ENCODE measurements at regions not wholly inside any gene's neighbourhood (a gene's known extent, or its start where the extent isn't known, plus 50 kb on each side); places are given as distances from the start of the nearest gene placed in this dataset.

DNA sequence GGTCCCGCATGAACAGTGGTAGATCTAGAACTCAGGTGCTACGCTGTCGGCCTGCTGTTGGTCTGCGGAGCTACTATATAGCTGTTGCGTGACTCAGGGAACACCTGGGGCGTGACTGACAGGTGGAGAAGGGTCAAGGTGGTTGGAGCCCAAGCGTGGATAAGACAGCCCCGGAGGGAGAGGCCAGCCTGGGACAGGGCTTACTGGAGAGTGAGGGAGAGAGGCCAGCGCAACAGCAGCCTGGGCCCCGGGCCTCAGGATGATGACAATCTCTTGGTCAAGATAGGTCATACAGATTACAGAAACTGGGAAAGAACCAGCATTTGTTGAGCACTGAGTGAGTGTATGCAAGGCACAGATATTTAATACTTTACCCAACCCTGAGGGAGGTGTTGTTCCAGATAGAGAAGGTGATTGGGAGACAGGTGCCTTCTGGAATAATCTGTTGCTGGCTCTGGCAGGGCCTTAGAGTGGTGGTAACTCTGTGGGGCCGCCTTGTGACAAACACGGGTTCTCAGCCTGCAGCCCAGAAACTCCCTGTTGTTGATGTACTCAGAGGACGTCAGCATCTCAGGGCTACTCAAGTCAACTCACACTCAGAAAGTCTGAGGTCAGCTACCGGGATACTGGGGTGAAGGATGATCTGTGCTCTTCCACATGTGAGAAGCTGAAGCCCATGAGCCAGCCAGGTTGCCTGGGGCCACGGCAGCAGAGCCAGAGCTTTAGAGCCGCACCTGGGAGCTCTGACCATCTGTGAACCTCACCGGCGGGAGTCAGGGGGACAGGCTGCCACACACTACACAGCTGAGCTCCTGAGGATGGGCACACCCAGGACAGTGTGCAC, 265.4 kb upstream of the HES1 start:
- TF ChIP-seq POLR2AphosphoS5 (IDR thresholded peaks at IDR 0.05) (no peak), POLR2A (IDR thresholded peaks at IDR 0.05) (no peak)
- TF ChIP-seq, protein P1, sequence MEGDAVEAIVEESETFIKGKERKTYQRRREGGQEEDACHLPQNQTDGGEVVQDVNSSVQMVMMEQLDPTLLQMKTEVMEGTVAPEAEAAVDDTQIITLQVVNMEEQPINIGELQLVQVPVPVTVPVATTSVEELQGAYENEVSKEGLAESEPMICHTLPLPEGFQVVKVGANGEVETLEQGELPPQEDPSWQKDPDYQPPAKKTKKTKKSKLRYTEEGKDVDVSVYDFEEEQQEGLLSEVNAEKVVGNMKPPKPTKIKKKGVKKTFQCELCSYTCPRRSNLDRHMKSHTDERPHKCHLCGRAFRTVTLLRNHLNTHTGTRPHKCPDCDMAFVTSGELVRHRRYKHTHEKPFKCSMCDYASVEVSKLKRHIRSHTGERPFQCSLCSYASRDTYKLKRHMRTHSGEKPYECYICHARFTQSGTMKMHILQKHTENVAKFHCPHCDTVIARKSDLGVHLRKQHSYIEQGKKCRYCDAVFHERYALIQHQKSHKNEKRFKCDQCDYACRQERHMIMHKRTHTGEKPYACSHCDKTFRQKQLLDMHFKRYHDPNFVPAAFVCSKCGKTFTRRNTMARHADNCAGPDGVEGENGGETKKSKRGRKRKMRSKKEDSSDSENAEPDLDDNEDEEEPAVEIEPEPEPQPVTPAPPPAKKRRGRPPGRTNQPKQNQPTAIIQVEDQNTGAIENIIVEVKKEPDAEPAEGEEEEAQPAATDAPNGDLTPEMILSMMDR (IDR thresholded peaks at IDR 0.05) = no peak

Data from prostate gland (tissue), 2 donors.